A549 (cell line): ENCODE measurements at regions not wholly inside any gene's neighbourhood (a gene's known extent, or its start where the extent isn't known, plus 50 kb on each side); places are given as distances from the start of the nearest gene placed in this dataset.

Experiments
- ATAC-seq, 2 experiments: fragments of 200-7000 bp in 1 of 2; fragments of >200 bp in 1 of 2; cut with Nextera tagmentation in 1 of 2; cut with Tn5 transposase in 1 of 2; 3 replicates each; pipeline versions ENCODE4 v1.8.0 to v1.9.1; 2018 to 2020; ENCODE audit warnings: mild to moderate bottlenecking in 1 of 2, moderate library complexity in 1 of 2
- CTCF ChIA-PET: fragments of 300-600 bp; sonication (Branson Sonifier 250); formaldehyde crosslinking; extraction: SDS; loops from one replicate; lab custom pipeline; 2021; ENCODE audit warnings: antibody characterized with exemption, inconsistent platforms; lab: Yijun Ruan, JAX
- POLR2A ChIA-PET: fragments of 350-600 bp; formaldehyde crosslinking; extraction: SDS; loops from one replicate; lab custom pipeline; 2021; ENCODE audit warnings: antibody characterized with exemption, inconsistent platforms; lab: Yijun Ruan, JAX
- DNase-seq, 2 experiments: peaks; one replicate each; pipeline versions ENCODE4 v3.0.0 to v3.0.0-alpha.2; 2011 to 2016; ENCODE audit warnings: low read depth in 1 of 2, low spot score in 1 of 2
- FAIRE-seq: peaks from 2 replicates; lab custom pipeline; 2011; peaks lifted over from hg19 to GRCh38; lab: Jason Lieb, UNC
- H3K27ac ChIP-seq, 2 experiments: fragments of >200 bp; sonication (Bioruptor Twin); formaldehyde crosslinking; 3 replicates each; pipeline ENCODE4 v1.5.1; 2016 to 2017
- H3K4me1 ChIP-seq: fragments of >200 bp; sonication (Bioruptor Twin); formaldehyde crosslinking; 3 replicates; pipeline ENCODE4 v1.6.1; 2016
- H3K4me2 ChIP-seq: fragments of >200 bp; sonication (Bioruptor Twin); formaldehyde crosslinking; 3 replicates; pipeline ENCODE4 v1.6.1; 2016
- H3K4me3 ChIP-seq: fragments of >200 bp; sonication (Bioruptor Twin); formaldehyde crosslinking; 3 replicates; pipeline ENCODE4 v1.5.1; 2016
- H3K9me3 ChIP-seq: fragments of >200 bp; sonication (Bioruptor Twin); formaldehyde crosslinking; 3 replicates; pipeline ENCODE4 v1.6.1; 2016
- HES2 ChIP-seq: fragments of >200 bp; sonication (Bioruptor Twin); formaldehyde crosslinking; IDR thresholded peaks from 2 replicates; pipeline ENCODE4 v1.6.1; 2016
- HOXB5 ChIP-seq: fragments of 250-450 bp; sonication (Bioruptor Pico); IDR thresholded peaks from 2 replicates; pipeline ENCODE4 v1.5.0; 2020; ENCODE audit warnings: mild to moderate bottlenecking, moderate library complexity
- KDM5A ChIP-seq: fragments of 200-600 bp; sonication (generic); IDR thresholded peaks from 2 replicates; pipeline ENCODE4 v1.6.1; 2016; ENCODE audit warnings: antibody characterized with exemption, mild to moderate bottlenecking
- RAD21 ChIP-seq, 2 experiments: fragments of >200 bp in 1 of 2; sonication (Bioruptor Twin) in 1 of 2; formaldehyde crosslinking in 1 of 2; IDR thresholded peaks in 1 of 2; conservative IDR thresholded peaks in 1 of 2; 2 replicates in 1 of 2; 3 replicates in 1 of 2; pipeline ENCODE4 v1.6.1; 2012 to 2018; ENCODE audit warnings: inconsistent platforms in 1 of 2
- SMC3 ChIP-seq: fragments of >200 bp; sonication (Bioruptor Twin); formaldehyde crosslinking; IDR thresholded peaks from 3 replicates; pipeline ENCODE4 v1.6.1; 2018; ENCODE audit warnings: inconsistent platforms
- TFCP2L1 ChIP-seq: fragments of 250-450 bp; sonication (Bioruptor Pico); IDR thresholded peaks from 2 replicates; pipeline ENCODE4 v1.5.0; 2021; ENCODE audit warnings: mild to moderate bottlenecking
- WGBS: methylation state at CpG from one replicate; pipeline ENCODE4 v1.1.6; 2017; ENCODE audit errors: missing lambda C conversion rate; 5-methylcytosine and 5-hydroxymethylcytosine counted together
- TF ChIP-seq, protein P1 (sequence below): fragments of >200 bp; sonication (Bioruptor Twin); formaldehyde crosslinking; IDR thresholded peaks from 3 replicates; pipeline ENCODE4 v1.5.1; 2016
- TF ChIP-seq, protein P2 (sequence below): fragments of >200 bp; sonication (Bioruptor Twin); formaldehyde crosslinking; IDR thresholded peaks from 3 replicates; pipeline ENCODE4 v1.6.1; 2016
- TF ChIP-seq, protein P3 (sequence below): IDR thresholded peaks from 2 replicates; pipeline ENCODE4 v1.6.1; 2012

DNA sequence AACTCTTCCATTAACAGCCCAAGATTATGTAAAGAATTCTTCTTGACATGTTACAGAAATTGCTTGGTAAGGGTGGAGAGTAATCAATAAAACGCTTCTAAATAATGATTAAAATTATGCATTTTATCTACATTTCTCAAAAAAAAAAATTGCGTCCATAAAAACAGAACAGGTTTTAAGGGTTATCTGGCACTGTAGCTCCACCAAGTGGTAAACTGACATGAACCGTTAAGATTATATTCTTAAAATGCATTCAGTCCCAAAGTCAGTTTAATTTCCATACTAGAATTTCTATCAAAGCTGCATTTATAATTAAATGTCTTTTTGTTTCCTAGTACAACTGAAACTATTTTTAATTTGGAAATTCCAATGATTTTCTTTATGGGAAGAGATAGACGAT is 214.0 kb upstream of the UGT8 start:
- DNase-seq (peak in 1 of 2 experiments; percentile 44), ATAC-seq (no peak), FAIRE-seq (no peak)
- H3K27ac ChIP-seq = no peak overlapping the region
- no peak overlapping the region for H3K4me3 ChIP-seq
- H3K9me3 ChIP-seq = no peaks in the 10 kb centered on the region
- no peak for TF ChIP-seq TFCP2L1 (CRISPR knock-in tag)
- peak; percentile 62 for TF ChIP-seq SMC3
- TF ChIP-seq RAD21 (conservative IDR thresholded peaks at IDR 0.05 in 1 of 2, IDR thresholded peaks at IDR 0.05 in 1 of 2) = peak; percentile 72 to 78
- TF ChIP-seq KDM5A = no peak
- TF ChIP-seq, protein P1, sequence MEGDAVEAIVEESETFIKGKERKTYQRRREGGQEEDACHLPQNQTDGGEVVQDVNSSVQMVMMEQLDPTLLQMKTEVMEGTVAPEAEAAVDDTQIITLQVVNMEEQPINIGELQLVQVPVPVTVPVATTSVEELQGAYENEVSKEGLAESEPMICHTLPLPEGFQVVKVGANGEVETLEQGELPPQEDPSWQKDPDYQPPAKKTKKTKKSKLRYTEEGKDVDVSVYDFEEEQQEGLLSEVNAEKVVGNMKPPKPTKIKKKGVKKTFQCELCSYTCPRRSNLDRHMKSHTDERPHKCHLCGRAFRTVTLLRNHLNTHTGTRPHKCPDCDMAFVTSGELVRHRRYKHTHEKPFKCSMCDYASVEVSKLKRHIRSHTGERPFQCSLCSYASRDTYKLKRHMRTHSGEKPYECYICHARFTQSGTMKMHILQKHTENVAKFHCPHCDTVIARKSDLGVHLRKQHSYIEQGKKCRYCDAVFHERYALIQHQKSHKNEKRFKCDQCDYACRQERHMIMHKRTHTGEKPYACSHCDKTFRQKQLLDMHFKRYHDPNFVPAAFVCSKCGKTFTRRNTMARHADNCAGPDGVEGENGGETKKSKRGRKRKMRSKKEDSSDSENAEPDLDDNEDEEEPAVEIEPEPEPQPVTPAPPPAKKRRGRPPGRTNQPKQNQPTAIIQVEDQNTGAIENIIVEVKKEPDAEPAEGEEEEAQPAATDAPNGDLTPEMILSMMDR = peak; percentile 61
- no peaks in the 10 kb centered on the region for H3K4me1 ChIP-seq
- 2% methylated on average over 4 of the region's 4 CpGs for WGBS
- ChIA-PET CTCF (interaction anchor here (0.6 to 2.1 kb wide), 13 partner anchors 11 to 1278 kb away, joined by 3 to 10 read pairs (median 4); no protein-coding TSS in a partner anchor), POLR2A (no interaction called here)
- H3K4me2 ChIP-seq = no peak overlapping the region

DNA sequence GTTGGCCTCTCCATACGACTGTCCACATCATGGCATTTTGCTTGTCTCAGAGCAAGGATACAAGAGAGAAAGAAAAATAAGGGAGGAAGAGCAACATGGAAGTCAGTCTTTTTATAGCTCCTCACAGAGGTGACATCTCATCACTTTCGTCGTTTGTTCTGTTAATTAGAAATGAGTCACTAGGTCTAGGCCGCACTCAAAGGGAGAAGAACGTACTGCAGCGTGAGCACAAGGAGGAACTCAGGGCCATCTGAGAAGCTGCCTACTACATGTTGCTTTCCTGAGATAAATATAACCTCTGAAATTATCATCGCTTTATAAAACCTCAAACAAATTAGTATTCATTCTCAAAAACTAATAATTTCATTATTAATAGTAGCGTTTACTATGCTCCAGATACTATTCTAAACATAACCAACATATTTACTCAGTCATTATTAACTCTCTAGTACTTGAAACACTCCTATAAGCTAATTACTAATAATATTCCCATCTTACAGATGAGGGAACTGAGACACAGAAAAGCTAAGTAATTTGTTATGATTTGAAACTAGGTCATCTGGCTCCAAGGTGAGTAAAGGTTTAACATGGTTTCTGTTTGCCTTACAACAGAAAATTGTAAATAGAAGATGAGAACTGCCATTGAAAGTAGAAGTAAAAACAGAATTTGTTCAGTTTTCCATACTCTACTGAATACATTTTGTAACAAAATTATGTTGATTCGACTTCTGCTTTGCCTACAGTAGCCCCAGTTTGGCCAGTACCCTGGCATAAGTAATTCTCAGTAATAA is 213.2 kb upstream of the UGT8 start:
- no peak overlapping the region for H3K4me2 ChIP-seq
- ATAC-seq (no peak), DNase-seq (no peak), FAIRE-seq (no peak)
- CTCF ChIA-PET = interaction anchor here (0.7 to 2.1 kb wide), 12 partner anchors 10 to 1278 kb away, joined by 3 to 10 read pairs (median 4); no protein-coding TSS in a partner anchor
- H3K27ac ChIP-seq = no peak overlapping the region
- 50% methylated on average over 9 of the region's 9 CpGs for WGBS
- H3K4me1 ChIP-seq = no peaks in the 10 kb centered on the region
- TF ChIP-seq, protein P2, sequence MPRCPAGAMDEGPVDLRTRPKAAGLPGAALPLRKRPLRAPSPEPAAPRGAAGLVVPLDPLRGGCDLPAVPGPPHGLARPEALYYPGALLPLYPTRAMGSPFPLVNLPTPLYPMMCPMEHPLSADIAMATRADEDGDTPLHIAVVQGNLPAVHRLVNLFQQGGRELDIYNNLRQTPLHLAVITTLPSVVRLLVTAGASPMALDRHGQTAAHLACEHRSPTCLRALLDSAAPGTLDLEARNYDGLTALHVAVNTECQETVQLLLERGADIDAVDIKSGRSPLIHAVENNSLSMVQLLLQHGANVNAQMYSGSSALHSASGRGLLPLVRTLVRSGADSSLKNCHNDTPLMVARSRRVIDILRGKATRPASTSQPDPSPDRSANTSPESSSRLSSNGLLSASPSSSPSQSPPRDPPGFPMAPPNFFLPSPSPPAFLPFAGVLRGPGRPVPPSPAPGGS = no peak
- no peak for TF ChIP-seq HOXB5 (CRISPR knock-in tag)
- no peak overlapping the region for H3K4me3 ChIP-seq
- H3K9me3 ChIP-seq = no peaks in the 10 kb centered on the region
- POLR2A ChIA-PET = no interaction called here

DNA sequence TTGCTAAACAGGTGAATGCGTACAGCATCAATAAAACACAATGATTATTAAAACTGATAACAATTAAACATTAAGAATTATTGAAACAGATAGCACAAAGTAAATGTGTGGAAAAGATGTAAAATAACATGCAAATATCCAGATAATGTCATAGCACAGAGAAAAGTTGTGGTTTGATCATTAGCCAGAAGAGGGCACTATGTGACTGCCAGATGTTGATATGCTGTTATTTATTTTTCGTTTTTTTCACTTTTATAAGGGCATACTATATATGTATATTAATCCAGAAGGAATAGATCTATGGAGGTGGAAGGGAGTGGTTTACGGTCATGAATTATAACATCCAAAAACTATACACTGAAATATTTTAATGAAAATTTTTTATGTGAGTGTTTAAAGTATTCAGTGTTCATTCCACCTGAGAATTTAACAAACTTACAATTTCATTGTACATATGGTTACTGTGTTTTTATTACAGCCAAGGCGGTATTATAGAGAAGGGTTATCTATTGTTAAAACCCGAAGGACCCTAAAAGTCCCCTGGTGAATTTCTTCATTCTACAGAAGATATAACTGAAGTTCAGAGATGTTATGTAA is 211.9 kb upstream of the UGT8 start:
- Histone ChIP-seq H3K27ac (no peak overlapping the region), H3K4me1 (no peaks in the 10 kb centered on the region), H3K4me2 (no peak overlapping the region), H3K9me3 (no peaks in the 10 kb centered on the region), H3K4me3 (no peak overlapping the region)
- TF ChIP-seq, protein P1 = peak; percentile 77
- TF ChIP-seq RAD21 (conservative IDR thresholded peaks at IDR 0.05 in 1 of 2, IDR thresholded peaks at IDR 0.05 in 1 of 2) (peak; percentile 79), SMC3 (peak; percentile 78), HES2 (no peak)
- TF ChIP-seq, protein P3, sequence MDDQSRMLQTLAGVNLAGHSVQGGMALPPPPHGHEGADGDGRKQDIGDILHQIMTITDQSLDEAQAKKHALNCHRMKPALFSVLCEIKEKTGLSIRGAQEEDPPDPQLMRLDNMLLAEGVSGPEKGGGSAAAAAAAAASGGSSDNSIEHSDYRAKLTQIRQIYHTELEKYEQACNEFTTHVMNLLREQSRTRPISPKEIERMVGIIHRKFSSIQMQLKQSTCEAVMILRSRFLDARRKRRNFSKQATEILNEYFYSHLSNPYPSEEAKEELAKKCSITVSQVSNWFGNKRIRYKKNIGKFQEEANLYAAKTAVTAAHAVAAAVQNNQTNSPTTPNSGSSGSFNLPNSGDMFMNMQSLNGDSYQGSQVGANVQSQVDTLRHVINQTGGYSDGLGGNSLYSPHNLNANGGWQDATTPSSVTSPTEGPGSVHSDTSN = no peak
- peak in 1 of 2 experiments; percentile 22 for DNase-seq
- POLR2A ChIA-PET = no interaction called here
- peak in 1 of 2 experiments; percentile 43; a peak in 1 of 6 replicates for ATAC-seq
- FAIRE-seq = no peak
- CTCF ChIA-PET = interaction anchor here (2.0 kb wide), 1 partner anchor 308 kb away, joined by 13 read pairs; no protein-coding TSS in a partner anchor
- 1% methylated on average over 5 of the region's 5 CpGs for WGBS
